HG03442 (cell line): ENCODE measurements at regions not wholly inside any gene's neighbourhood (a gene's known extent, or its start where the extent isn't known, plus 50 kb on each side); places are given as distances from the start of the nearest gene placed in this dataset.
"Not testable (repeated sequence)": the region's sequence is repeated elsewhere in the genome, so short reads cannot be mapped to it uniquely, and the experiment has no call there.

Source experiments
- ATAC-seq: cut with Tn5 transposase; IDR thresholded peaks from one replicate; pipeline ENCODE4 v1.9.1; 2021; ENCODE audit warnings: mild to moderate bottlenecking, moderate library complexity; ENCODE audit not compliant: unreplicated experiment

- not testable (repeated sequence) for ATAC-seq
Measured at GRCh38 chr3:192968901-192969300, 51.2 kb upstream of the MB21D2 start.

DNA sequence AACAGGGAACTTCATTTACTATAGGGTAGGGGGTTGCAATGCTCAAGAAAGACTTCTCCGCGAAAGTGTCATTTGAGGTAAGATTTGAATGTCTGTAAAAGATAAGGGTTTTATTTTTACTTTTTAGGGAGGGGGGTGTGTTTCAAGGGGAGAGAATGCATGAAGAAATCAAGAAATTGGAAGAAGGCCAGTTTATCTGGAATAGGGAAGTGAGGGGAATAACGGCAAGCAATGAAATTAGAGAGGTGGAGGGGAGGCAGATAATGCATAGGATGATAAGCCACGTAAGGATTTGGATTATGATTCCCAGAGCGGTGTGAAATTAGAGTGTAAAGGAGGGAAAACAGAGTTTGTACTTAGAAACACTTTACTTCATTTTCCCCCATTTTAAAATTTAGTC, 63.0 kb upstream of the MB21D2 start:
- ATAC-seq: no peak

DNA sequence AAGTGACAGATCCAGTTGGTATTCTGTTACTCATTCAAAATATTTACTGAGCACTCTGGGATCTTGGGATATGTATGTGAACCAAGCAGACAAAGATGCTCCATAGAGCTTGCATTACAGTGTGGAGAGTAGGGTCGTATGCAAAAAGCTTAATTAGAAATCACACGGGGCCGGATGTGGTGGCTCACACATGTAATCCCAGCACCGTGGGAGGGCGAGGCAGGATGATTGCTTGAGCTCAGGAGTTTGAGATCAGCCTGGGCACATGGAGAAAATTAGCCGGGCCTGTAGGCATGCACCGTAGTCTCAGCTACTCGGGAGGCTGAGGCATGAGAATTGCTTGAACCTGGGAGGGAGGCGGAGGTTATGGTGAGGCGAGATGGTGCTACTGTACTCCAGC, 68.7 kb upstream of the MB21D2 start:
- no peak for ATAC-seq

DNA sequence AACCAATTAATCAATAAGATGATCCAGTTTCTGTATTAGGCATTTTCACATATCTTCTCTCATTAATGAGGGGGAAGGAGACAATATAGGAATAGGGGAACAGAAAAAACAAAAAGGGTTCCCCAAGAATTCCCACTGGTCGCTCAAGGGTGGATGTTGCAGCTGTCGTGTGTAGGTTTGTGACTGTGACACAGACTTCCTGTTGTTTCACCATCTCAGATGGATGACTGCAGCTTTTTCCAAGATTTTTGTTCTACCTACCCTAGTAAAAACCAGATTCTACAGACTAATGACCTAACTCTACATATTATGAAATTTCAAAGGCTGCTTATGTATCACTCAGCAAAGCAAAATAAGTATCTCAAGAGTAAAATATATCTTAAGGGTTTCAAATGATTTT, 73.7 kb upstream of the MB21D2 start:
- no peak for ATAC-seq

DNA sequence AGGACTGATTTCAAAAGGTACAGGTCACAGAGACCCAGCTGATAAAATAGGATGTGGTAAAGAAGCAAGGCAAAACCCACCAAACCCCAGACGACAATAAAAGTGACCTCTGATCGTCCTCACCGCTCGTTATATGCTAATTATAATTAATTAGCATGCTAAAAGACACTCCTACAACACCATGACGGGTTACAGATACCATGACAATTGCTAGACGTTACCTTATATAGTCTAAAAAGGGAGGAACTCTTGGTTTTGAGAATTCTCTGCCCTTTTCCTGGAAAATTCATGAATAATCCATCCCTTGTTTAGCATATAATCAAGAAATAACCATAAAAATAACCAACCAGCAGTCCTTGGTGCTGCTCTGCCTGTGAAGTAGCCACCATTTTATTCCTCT, 74.7 kb upstream of the MB21D2 start:
- no peak for ATAC-seq

DNA sequence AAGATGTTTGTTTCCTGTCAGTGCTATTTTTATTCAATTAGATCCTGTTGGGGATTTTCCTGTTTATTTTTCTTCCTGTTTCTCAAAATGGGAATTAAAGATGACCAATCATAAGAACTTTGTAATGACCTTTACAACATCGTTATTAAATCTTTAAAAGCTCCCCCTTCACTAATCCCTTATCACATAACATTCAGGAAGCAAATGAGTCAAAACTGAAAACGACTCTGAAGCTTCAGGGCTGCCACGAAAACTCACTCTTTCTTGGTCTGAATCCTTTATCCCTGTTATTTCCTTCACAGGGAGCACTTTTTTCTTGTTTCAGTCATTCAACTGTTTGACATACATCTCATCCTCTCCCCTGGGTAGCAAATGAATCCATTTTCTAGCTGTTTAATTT, 75.8 kb upstream of the MB21D2 start:
- ATAC-seq: no peak

DNA sequence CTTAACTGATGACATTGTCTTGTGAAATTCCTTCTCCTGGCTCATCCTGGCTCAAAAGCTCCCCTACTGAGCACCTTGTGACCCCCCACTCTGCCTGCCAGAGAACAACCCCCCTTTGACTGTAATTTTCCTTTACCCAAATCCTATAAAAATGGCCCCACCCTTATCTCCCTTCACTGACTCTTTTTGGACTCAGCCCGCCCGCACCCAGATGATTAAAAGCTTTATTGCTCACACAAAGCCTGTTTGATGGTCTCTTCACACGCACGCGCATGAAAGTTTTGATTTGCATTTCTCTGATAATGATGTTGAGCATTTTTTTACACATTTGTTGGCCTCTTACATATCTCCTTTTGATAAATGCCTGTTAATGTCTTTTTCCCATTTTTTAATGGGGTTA, 83.5 kb upstream of the MB21D2 start:
- not testable (repeated sequence) for ATAC-seq

DNA sequence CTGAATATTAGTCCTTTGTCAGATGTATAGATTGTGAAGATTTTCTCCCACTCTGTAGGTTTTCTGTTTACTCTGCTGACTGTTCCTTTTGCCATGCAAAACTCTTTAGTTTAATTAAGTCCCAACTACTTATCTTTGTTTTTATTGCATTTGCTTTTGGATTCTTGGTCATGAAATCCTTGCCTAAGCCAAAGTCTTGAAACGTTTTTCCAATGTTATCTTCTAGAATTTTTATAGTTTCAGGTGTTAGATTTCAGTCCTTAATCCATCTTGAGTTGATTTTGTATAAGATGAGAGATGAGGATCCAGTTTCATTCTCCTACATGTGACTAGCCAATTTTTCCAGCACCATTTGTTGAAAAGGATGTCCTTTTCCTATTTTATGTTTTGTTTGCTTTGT, 86.0 kb upstream of the MB21D2 start:
- ATAC-seq: not testable (repeated sequence)

DNA sequence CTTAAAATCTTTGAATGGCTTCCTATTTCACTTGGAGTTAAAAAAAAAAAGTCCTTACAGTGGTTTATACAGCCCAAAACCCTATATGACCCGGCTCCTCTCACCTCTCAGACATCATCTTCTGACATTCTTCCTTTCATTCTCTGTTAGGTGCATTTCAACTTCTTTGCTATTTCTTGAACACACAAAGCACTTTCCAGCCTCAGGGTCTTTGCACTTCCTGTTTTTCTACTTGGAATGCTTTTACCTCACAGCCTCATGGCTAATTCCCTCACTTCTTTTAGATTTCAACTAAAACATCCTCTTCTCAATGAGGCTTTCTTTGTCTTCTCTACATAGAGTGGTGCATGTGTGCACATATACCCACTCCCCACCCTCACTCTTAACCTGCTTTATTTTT, 91.0 kb upstream of the MB21D2 start:
- no peak for ATAC-seq

DNA sequence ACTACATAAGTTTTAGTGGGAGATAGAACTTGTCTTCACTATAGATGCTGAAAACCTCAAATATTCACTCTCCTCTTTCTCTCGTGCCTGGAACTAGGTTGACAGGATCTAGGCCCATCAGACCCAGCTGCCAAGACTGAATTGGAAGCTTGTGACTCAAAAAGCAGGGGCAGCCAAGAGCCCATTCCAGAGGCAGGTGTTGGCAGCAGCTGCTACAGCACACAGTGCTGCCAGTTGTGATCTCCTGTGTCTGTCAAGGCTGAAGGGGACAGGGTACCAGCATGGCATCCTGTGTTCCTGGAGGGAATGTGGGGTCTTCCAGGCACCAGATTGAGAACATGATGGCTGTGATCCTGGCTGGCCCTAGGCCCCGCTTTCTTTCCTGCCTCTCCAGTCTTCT, 92.5 kb upstream of the MB21D2 start:
- no peak for ATAC-seq

DNA sequence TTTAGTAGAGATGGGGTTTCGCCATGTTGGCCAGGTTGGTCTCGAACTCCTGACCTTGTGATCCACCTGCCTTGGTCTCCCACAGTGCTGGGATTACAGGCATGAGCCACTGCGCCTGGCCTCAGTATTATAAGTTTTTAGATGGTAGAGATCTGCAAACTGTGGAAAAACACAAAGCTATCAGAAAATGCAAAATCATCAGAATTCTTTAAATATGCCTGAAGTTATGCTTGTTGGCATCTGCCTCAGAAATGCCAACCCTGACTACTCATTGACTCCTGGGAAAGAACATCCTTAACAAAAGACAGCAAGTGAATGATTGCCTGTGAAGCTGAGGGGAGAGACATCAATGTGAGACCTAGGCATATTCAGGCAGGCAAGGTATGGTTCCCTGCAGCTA, 94.3 kb upstream of the MB21D2 start:
- no peak for ATAC-seq

DNA sequence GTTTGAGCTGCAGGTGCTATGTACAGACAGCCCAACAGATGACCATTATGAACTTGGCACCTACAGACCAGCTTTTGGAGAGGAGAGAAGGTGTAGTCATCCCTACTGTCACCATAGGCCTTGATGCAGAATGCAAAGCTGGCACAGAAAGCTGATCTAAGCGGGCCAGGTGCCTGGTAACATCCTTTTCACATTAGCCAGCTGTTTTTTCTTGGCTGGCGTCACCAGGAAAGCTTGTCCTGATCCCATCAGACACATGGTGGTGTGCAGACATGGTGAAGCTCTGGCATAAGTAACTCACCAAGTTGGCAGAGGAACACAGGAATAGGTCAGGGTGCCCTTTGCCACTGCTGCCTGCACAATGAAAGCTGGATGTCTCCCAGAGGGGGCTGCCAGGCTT, 97.2 kb upstream of the MB21D2 start:
- no peak for ATAC-seq

GRCh38 chr3:193016437-193016901, 98.8 kb upstream of the MB21D2 start:
- ATAC-seq: no peak

GRCh38 chr3:193021506-193022010, 103.9 kb upstream of the MB21D2 start:
- ATAC-seq: no peak

- no peak for ATAC-seq
Measured at GRCh38 chr3:193023218-193023617, 105.6 kb upstream of the MB21D2 start.

DNA sequence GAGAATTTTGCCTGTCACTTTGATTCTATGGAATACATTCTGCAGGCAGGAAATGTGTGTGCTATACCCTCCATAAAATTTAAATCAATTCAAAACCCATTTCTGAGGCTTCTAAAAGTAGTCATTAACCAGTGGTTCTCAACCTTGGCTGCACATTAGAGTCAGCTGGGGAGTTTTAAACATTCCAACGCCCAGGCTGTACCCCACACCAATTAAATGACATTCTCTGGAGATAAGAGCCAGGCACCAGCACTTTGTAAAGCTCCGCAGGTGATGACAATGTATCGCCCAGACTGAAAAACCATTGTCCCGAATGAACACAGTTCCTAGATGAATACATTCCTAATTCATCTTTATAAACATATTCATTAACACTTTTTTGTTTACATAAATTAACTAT, 110.6 kb upstream of the MB21D2 start:
- ATAC-seq: no peak

DNA sequence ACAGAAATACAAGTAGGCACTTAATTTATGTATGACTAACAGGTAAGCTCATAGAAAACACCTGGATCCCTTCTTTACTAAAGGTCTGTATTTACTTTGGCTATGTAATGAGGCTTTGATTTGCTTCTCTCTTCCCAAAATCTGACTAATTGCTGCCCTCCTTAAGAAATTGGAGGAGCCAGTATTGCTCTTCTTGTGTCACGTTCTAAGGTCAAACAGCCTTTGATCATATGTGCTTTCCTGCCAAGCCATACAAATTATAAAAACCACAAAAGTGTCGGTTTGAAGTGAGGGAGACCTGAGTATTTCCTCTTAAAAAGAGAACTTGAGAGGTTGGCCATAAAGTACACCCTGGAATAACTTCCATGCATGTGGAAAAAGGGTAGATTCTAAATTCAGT, 112.1 kb upstream of the MB21D2 start:
- no peak for ATAC-seq

GRCh38 chr3:193030276-193030675, 112.6 kb upstream of the MB21D2 start:
- no peak for ATAC-seq

GRCh38 chr3:193031911-193032310, 114.3 kb upstream of the MB21D2 start:
- ATAC-seq: no peak

GRCh38 chr3:193033226-193033780, 115.6 kb upstream of the MB21D2 start:
- ATAC-seq: no peak

DNA sequence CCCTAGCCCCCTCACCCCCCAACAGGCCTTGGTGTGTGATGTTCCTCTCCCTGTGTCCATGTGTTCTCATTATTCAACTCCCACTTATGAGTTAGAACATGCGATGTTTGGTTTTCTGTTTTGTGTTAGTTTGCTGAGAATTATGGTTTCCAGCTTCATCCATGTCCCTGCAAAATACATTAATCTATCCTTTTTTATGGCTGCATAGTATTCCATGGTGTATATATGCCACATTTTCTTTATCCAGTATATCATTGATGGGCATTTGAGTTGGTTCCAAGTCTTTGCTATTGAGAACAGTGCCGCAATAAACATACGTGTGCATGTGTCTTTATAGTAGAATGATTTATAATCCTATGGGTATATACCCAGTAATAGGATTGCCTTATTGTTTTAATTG, 120.2 kb upstream of the MB21D2 start:
- ATAC-seq: not testable (repeated sequence)

DNA sequence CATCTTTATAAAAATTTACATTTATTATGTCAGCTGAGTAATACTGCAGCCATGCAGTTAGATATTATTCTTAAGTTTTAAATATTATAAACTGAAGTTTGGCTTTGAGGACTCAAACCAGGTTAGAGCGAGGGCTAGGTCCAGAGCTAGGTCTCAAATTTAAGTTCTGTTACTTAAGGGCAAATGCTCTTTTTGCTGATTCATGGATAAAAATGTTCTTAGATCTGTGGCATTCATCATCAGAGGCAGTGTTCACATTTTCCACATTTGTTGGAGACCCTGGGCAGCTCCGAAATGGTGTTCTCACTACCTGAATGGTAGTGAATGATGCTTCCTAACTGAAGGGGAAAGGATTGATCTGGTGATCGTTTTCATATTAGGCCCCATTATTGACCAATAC, 121.4 kb upstream of the MB21D2 start:
- ATAC-seq: no peak
